Epithelial cell of esophagus (primary cell): ENCODE measurements at regions not wholly inside any gene's neighbourhood (a gene's known extent, or its start where the extent isn't known, plus 50 kb on each side); places are given as distances from the start of the nearest gene placed in this dataset.

Experiments used
- DNase-seq: peaks from one replicate; pipeline ENCODE4 v3.0.0; 2010; ENCODE audit warnings: low read depth
- H3K4me3 ChIP-seq: 2 replicates; pipeline ENCODE4 v1.5.1; 2011; ENCODE audit warnings: mild to moderate bottlenecking, low read length, control low read depth
- CTCF ChIP-seq: IDR thresholded peaks from 2 replicates; pipeline ENCODE4 v1.5.1; 2011; ENCODE audit warnings: low read depth, mild to moderate bottlenecking, low read length, control low read depth, inconsistent platforms; ENCODE audit not compliant: insufficient read depth; ENCODE audit errors: missing control alignments

GRCh38 chr2:57107353-57107752 is 923.6 kb downstream of the CCDC85A start:
- no peak for TF ChIP-seq CTCF
- no peak for DNase-seq
- H3K4me3 ChIP-seq: no peak overlapping the region

GRCh38 chr2:57111531-57111930 is 927.7 kb downstream of the CCDC85A start:
- no peak for DNase-seq
- no peak overlapping the region for H3K4me3 ChIP-seq
- TF ChIP-seq CTCF: no peak

GRCh38 chr2:57119141-57119540 is 927.5 kb upstream of the VRK2 start:
- H3K4me3 ChIP-seq: no peak overlapping the region

GRCh38 chr2:57126410-57126809 is 920.2 kb upstream of the VRK2 start:
- no peak overlapping the region for H3K4me3 ChIP-seq
- DNase-seq: no peak
- TF ChIP-seq CTCF: no peak

More at GRCh38 chr2:57119141-57119540, 927.5 kb upstream of the VRK2 start:
- TF ChIP-seq CTCF: no peak
- no peak for DNase-seq

- H3K4me3 ChIP-seq: no peak overlapping the region
- DNase-seq: no peak
- TF ChIP-seq CTCF: no peak
Observed at GRCh38 chr2:57139179-57139578, 907.4 kb upstream of the VRK2 start.

- TF ChIP-seq CTCF: no peak
Observed at GRCh38 chr2:57141269-57141668, 905.3 kb upstream of the VRK2 start.

GRCh38 chr2:57146951-57147350 is 899.7 kb upstream of the VRK2 start:
- no peak for TF ChIP-seq CTCF
- H3K4me3 ChIP-seq: no peak overlapping the region
- DNase-seq: no peak

More at GRCh38 chr2:57141269-57141668, 905.3 kb upstream of the VRK2 start:
- DNase-seq: no peak
- H3K4me3 ChIP-seq: no peak overlapping the region
